Dermis blood vessel endothelial cell (primary cell): ENCODE measurements at regions not wholly inside any gene's neighbourhood (a gene's known extent, or its start where the extent isn't known, plus 50 kb on each side); places are given as distances from the start of the nearest gene placed in this dataset.
"Not testable (repeated sequence)": the region's sequence is repeated elsewhere in the genome, so short reads cannot be mapped to it uniquely, and the experiment has no call there.

Experiments used
- DNase-seq: peaks from one replicate; pipeline ENCODE4 v3.0.0; 2010

GRCh38 chr12:124191966-124192365 lies 102.9 kb upstream of the RFLNA start:
- DNase-seq = no peak

GRCh38 chr12:124194264-124194892 lies 100.5 kb upstream of the RFLNA start:
- no peak for DNase-seq

- no peak for DNase-seq
These were observed 99.9 kb upstream of the RFLNA start for GRCh38 chr12:124194893-124195566.

- no peak for DNase-seq
These were observed 99.3 kb upstream of the RFLNA start for GRCh38 chr12:124195567-124195942.

GRCh38 chr12:124196236-124196635 lies 98.7 kb upstream of the RFLNA start:
- no peak for DNase-seq

GRCh38 chr12:124201248-124201647 lies 93.6 kb upstream of the RFLNA start:
- DNase-seq = no peak

GRCh38 chr12:124203176-124203575 lies 91.7 kb upstream of the RFLNA start:
- no peak for DNase-seq

GRCh38 chr12:124205405-124205804 lies 89.5 kb upstream of the RFLNA start:
- DNase-seq = no peak

- no peak for DNase-seq
These were observed 87.8 kb upstream of the RFLNA start for GRCh38 chr12:124207049-124207448.

- DNase-seq = no peak
These were observed 87.3 kb upstream of the RFLNA start for GRCh38 chr12:124207617-124208016.

- no peak for DNase-seq
These were observed 86.4 kb upstream of the RFLNA start for GRCh38 chr12:124208489-124208888.

- no peak for DNase-seq
These were observed 83.8 kb upstream of the RFLNA start for GRCh38 chr12:124210991-124211577.

- DNase-seq = no peak
These were observed 83.1 kb upstream of the RFLNA start for GRCh38 chr12:124211753-124212152.

- DNase-seq = no peak
These were observed 81.1 kb upstream of the RFLNA start for GRCh38 chr12:124213666-124214347.

- DNase-seq = no peak
These were observed 80.3 kb upstream of the RFLNA start for GRCh38 chr12:124214574-124214973.

GRCh38 chr12:124216966-124217365 lies 77.9 kb upstream of the RFLNA start:
- DNase-seq = no peak

GRCh38 chr12:124217508-124218242 lies 77.2 kb upstream of the RFLNA start:
- DNase-seq = no peak

GRCh38 chr12:124218243-124218560 lies 76.7 kb upstream of the RFLNA start:
- DNase-seq = peak; percentile 4

- DNase-seq = not testable (repeated sequence)
These were observed 76.2 kb upstream of the RFLNA start for GRCh38 chr12:124218650-124219049.

- no peak for DNase-seq
These were observed 72.3 kb upstream of the RFLNA start for GRCh38 chr12:124222368-124223245.

- not testable (repeated sequence) for DNase-seq
These were observed 71.2 kb upstream of the RFLNA start for GRCh38 chr12:124223733-124224138.

GRCh38 chr12:124224535-124225110 lies 70.3 kb upstream of the RFLNA start:
- DNase-seq = no peak
